DMS79 (cell line): ENCODE measurements at regions not wholly inside any gene's neighbourhood (a gene's known extent, or its start where the extent isn't known, plus 50 kb on each side); places are given as distances from the start of the nearest gene placed in this dataset.

Experiments used
- DNase-seq: peaks from one replicate; lab custom pipeline; 2025; lab: John Stamatoyannopoulos, UW

GRCh38 chr7:23980081-23980480 is 270.1 kb downstream of the STK31 start:
- DNase-seq = no peak

- DNase-seq = no peak
Measured at GRCh38 chr7:23981314-23981713, 271.3 kb downstream of the STK31 start.

GRCh38 chr7:23981758-23982157 is 271.7 kb downstream of the STK31 start:
- DNase-seq = no peak

- DNase-seq = no peak
Measured at GRCh38 chr7:24005517-24005916, 278.5 kb upstream of the NPY start.

GRCh38 chr7:24010495-24010894 is 273.5 kb upstream of the NPY start:
- DNase-seq = no peak

GRCh38 chr7:24017519-24017918 is 266.5 kb upstream of the NPY start:
- DNase-seq = no peak

GRCh38 chr7:24018331-24018730 is 265.7 kb upstream of the NPY start:
- no peak for DNase-seq

GRCh38 chr7:24019841-24020240 is 264.1 kb upstream of the NPY start:
- DNase-seq = no peak

- DNase-seq = no peak
Measured at GRCh38 chr7:24024276-24025068, 259.5 kb upstream of the NPY start.

- DNase-seq = no peak
Measured at GRCh38 chr7:24025094-24025493, 258.9 kb upstream of the NPY start.

GRCh38 chr7:24025765-24026164 is 258.2 kb upstream of the NPY start:
- no peak for DNase-seq

GRCh38 chr7:24026351-24026750 is 257.6 kb upstream of the NPY start:
- DNase-seq = peak; percentile 6

- DNase-seq = no peak
Measured at GRCh38 chr7:24029068-24029467, 254.9 kb upstream of the NPY start.

GRCh38 chr7:24034251-24034650 is 249.7 kb upstream of the NPY start:
- no peak for DNase-seq

GRCh38 chr7:24035366-24036032 is 248.5 kb upstream of the NPY start:
- DNase-seq = no peak

GRCh38 chr7:24036033-24036412 is 248.0 kb upstream of the NPY start:
- no peak for DNase-seq

- peak; percentile 84 for DNase-seq
Measured at GRCh38 chr7:24038993-24039392, 245.0 kb upstream of the NPY start.

- DNase-seq = no peak
Measured at GRCh38 chr7:24039991-24040624, 243.9 kb upstream of the NPY start.

GRCh38 chr7:24042028-24042427 is 242.0 kb upstream of the NPY start:
- DNase-seq = no peak

- DNase-seq = no peak
Measured at GRCh38 chr7:24049296-24049695, 234.7 kb upstream of the NPY start.

GRCh38 chr7:24050991-24051560 is 232.9 kb upstream of the NPY start:
- DNase-seq = no peak

- DNase-seq = no peak
Measured at GRCh38 chr7:24051651-24052050, 232.3 kb upstream of the NPY start.
